Activated CD4-positive, alpha-beta T cell treated with anti-CD3 and anti-CD28 coated beads, Interleukin-2, amount 50 U/mL, for 48 hours (primary cell): ENCODE measurements at regions not wholly inside any gene's neighbourhood (a gene's known extent, or its start where the extent isn't known, plus 50 kb on each side); places are given as distances from the start of the nearest gene placed in this dataset.
A peak's percentile ranks its signal among the peaks of the same experiment; 100 is the strongest.

Experiments
- DNase-seq, 2 experiments: peaks; one replicate each; pipeline ENCODE4 v3.0.0-alpha.2; 2020

DNA sequence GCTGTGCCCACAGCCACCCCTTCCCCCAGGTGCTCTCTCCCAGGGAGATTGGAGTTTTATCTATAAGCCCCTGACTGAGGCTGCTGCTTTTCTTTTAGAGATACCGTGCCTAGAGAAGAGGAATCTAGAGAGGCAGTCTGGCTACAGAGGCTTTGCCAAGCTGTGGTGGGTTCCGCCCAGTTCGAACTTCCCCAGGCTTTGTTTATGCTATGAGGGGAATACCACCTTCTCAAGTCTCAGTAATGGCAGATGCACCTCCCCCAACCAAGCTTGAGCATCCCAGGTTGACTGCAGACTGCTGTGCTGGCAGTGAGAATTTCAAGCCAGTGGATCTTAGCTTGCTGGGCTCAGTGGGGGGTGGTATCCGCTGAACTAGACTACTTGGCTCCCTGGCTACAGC is 157.4 kb downstream of the CAAP1 start:
- no peak for DNase-seq

DNA sequence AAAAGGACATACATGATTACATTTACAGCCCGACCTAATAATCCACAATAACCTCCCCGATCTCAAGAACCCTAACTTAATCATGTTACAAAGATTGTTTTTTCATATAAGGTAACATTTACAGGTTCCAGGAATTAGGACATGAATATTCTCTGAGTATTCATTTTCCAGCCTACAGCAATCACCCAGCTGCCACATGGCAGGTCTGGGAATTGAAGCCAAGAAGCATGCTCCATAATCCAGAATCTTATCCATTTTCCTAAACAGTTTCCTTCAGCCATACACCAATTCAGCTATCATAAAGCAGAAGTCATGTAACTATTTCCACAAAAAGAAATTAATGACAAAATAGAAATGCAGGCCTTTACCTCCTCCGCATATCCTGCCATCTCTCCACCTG is 163.4 kb downstream of the CAAP1 start:
- DNase-seq: no peak

DNA sequence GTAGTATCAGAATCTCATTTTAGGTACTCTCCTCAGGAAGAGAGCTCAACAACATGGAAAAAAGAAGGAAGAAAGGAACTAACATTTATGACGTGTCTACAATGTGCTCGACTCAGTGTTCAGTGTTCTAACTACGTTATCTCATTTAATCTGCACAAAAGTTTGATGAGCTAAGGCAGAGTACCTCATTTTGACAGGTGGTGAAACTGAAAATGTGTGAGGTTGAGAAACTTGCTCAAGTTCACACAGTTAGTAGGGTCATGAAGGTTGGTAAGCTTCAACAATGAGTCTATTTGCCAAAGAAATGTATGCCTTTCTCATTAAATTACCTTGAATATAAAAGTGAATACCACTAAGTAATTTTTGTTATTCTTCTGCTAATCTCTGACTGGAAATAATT is 165.1 kb downstream of the CAAP1 start:
- DNase-seq: no peak

DNA sequence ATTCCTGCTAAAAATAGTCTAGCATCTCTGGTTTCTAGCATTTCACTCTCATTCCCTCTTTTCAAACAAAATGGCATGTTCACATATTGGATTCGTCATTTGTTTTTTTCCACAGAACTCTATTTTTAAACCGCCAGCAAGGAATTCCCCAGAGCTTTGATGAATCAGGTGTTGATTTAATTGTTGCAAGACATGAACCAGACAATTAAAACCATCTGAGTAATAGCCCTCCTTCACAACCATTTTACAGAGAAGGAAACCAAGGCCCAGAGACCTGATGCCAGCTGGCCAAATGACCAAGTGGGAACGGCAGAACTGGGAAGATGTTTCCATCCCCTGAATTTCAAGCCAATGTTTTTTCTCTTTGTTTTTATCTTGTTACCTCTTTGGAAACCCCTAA is 167.0 kb downstream of the CAAP1 start:
- DNase-seq: no peak

DNA sequence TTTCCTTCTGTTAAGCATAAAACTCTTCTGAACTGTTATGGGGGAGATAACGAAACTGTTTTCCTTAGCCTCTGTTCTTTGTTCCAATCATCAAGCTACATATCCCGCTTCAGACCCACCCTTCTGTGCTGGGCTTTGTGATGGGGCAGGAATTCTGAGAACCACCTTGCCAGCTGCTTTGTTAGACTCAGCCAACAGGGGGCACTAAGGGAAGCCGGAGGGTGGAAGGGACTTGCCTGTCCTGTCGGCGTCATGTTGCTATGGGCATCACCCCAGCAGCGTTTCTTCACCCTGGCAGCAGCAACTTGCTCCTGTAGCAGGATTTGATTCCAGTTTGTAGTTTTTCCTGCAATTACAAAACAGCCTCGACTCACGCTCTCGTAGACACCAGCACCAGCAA is 169.1 kb downstream of the CAAP1 start:
- peak; percentile 18 to 29 for DNase-seq

DNA sequence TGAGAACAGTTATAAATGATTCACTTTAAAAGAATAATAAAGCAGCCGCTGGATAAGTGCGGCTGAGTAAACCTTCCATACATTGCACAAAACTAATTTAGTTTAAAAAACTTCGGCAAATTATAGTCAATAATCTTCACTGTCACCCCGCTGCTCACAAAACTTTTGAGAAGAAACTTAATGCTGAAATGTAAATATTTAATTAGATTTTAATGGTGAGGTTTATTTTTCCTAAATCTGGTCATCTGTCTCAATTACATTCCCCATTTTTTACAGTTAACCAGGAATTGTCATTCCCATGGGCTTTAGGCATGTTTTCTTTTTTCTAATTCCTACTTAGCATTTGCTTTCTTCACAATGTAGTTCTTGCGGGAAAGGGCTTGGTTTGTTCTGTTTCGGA is 169.8 kb downstream of the CAAP1 start:
- no peak for DNase-seq

DNA sequence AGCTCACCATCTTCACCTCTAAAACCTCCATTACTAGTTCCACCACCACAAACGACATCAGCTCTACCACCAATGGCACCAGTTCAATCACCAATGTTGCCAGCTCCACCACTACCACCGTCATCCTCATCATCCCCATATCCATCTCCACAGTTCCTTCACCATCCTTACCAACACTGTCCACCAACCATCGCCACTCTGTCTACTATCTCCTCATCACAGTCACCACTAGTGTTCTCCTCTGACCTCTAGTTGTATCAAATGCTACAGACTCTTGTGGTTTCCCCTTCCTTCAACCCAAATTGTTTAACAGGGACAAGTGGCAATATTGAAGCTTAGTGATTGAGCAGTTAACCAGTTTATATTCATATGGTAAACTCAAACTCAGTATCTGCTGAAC is 182.6 kb downstream of the CAAP1 start:
- DNase-seq: no peak

DNA sequence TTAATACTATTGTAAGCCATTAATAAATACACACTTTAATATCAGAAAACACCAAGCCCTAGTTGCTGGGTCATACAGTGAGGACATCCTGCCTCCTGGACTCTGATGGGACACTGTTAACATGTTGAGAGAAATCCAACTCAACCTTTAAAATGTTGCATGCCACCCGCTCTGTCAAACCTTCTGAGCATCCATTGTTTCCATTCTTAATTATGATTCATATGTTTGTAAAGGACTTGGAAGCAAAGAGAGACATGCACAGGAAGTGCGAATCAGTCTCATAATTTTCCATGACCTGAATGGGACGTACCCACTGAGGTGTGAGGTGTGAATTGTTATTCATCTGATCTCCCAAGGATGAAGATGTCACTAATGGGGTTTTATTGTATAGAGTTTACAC is 186.4 kb downstream of the CAAP1 start:
- no peak for DNase-seq

DNA sequence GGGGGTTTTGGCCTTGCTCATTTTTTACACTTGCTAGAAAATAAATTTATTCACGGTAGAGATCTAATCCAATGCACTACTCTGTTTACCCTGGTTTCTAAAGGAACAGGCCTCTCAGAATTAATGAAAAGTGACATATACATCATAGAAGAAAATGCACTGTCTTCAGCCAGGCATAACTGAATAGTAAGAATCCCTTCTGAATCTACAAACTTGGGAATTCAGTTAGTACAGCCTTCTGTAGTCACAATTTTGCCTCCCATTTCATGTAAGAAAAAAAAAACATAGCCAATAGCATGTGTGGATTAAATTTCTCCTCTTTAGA is 197.3 kb downstream of the CAAP1 start:
- DNase-seq: no peak

DNA sequence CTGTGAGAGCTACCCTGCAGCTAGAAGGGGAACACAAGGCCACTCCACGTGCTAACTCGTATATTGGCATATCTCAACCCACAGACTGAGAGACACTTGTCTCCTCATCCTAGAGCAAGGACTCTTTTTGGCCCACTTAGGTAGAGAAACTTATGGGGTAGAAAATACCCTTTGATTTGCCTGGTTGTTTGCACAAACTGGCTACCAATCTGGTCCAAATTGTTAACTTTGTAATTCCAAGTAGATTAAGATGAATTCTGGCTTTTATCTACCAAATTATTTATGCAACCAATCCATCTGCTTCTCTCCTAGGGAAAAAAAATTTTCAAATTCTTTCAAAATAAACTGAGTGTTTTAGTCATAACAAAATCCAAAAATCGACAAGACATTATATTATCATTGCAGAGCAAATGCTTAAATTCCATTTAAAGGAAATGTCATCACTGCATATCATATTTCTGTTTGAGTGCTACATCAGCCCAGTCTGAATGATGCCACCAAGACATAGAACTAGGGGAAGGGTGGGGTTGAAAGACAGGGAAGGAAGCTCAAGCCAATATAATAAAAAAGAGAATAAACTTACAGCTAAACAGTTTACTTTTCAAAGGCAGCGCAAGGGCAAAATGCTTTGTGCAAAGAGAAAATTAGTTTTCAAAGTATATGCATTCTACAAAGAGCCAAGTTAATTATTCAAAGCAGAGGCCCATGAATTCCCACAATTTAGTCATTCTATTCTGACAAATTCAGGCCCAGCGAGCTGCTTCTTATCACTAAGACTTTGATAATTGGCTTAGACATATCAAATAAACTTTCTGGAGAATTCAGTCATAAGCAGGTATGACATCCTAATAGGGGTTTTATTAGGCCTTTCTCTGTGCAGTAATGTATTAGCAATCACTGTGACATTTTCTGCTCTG is 198.0 kb downstream of the CAAP1 start:
- DNase-seq: no peak

DNA sequence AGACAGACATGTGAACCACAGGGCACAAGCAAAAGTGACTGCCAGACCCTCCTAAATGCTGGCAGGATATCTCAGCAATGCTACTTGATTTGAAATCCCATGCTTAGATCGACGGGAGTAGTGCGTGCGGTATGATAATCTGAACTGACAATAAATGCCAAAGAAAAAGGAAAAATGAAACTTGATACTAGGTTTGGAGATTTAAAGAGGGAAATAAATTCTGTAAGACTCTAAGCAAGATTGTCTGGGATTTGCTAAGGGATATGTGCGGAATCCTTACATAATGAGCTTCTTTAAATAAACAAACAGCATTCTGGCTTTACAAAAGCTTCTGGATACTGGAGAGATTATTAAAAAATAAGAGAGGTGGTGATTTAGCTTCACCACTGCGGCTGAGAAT is 203.6 kb downstream of the CAAP1 start:
- DNase-seq: no peak

DNA sequence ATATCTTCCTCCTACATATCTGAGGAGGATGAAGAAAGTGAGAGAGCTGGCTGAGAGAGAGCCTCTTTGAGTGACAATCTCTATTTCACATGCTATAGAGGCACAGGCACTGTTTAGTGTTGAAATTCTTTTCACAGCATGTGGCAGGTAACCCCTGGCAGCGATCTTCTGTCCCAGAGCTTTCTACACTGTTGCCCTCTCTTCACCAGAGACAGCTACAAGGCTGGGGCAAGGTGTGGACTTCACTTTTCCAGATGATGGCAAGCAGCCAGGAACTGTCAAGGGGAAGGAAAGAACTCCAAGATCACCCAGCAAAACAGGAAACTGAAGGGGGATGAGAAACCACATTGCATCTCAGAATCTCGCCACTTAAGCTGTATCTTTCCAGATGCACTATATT is 205.2 kb downstream of the CAAP1 start:
- DNase-seq: no peak

DNA sequence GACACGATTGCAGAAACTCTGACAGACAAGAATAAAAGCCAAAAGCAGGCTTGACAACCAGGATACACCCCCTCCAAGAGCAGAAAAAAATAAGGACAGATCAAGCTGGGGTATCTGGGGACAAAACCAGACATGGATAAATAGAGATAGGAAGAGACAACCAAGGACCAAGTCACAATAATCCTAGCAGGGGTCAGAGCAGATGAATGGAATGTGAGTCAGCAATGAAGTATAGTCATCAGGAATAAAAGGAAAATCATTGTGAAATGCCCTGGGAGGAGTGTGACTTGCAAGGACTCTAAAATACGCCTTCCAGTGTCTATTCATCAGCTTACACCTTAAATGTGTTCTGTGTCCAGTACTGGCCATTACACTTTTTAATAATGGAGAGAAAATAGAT is 206.8 kb downstream of the CAAP1 start:
- no peak for DNase-seq

DNA sequence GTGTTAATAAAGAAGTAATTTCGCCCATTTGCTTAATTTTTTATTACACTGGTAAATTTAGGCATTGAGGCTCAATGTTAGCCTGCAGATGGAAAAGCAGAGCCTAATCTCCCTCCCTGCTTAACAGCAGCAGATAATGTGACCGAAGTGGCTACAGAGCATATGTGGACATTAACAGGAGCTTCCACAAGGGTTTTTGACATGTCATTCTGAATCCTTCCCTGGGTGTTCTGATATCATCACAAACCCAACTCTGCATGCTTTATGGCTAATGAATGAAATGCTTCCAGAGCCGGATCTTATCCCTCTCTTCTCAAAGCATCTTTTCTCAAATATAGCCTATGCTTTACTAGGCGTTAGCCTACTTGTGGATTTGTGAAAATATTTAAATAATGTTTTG is 208.6 kb downstream of the CAAP1 start:
- no peak for DNase-seq

DNA sequence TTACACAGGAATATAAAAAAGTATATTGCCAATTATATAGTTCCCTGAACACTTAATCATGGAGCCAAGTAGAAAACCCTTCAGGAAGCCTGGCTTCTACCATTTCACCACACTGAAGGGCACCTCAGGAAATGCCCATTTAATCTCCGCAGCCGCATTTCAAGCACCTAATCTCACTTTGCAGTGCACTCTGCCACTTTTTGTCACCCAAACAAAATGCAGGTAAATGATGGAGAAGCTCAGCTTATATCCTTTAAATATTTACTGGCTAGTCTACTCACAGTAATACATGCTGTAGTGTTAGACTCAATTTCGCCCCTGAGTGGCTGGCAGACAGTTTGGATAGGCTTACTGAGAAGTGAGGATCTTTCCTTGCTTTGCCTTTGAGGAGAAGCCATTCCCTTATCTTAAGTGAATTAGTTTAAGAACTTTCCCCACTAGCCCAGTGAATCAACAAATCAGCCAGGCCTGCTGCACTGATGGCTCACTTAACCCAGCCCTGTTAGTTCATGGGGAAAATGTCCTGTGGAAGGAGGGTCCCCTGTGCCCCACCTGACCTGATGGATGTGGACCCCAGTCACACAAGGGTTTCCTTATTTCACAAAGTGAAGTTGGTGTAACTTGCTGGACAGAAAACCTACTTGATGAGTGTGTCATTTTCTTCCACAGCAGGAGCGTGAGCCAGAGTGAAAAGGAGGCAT is 209.7 kb downstream of the CAAP1 start:
- DNase-seq: no peak

DNA sequence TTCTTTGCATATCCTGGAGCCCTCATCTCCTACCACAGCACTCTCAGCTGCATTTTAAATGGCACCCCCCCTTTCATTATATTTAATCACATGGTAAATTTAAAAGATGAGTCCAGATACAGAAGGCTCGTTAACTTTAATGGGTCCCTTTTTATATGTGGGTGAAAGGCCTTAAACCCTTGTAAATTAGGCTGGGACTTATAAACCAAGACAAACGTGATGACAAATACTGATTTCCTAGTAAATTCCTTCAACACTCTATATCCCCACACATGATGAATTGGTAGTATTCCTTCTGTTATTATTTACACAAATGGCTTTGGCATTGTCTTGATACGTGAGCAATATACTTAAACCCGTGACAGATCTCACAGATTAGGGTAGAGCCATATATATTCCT is 210.6 kb downstream of the CAAP1 start:
- DNase-seq: no peak

DNA sequence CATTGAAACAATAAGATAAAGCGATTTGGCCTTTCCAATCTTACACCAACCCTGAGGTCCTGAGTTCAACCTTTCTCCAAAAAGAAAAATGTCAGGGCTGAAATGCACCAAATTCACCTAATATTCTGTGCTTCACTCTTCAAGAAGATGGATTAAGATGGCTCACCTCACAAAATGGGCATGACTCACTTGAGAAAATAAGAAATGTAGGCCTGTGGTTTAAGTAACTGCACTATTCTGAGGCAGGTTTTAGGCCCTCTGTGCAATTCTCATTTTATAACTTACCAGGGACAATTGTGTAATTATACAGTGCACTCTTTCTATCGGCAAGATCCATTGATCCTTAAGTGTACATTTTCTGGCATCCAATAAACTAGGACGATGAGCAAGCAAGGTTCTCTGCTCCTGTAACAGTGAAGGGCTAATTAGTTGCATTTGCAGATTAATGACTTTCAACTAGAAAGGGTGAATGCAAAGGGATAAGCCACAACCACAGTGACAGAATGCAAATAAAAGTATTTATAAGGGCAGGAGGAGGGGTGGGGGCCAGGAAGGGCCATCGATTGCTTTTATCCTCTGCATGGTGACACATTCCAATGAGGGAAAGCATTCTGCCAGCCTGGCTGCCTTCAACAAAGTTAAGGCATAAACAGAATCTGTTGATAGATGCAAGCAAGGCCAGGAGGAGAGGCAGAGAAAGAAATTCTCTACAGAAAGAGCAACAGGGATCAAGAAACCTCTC is 214.5 kb downstream of the CAAP1 start:
- no peak for DNase-seq

DNA sequence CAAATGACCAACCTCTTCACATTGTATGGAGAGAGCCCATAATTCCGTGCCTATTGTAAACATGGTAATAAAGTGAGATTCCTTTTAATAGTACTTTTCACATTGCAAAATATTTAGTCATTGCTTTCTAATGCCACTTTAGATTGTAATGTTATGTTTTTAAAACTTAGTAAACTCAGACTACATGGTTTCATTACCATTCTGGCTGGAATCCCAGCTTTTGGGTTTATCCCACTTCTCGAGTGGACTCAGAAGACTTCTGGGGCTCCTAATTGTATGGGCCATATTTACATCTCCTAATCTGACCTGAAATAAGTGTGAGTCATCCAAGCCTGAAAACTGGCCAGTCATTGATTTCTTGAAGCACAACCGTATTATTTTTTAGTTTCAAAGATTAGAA is 217.6 kb downstream of the CAAP1 start:
- no peak for DNase-seq

DNA sequence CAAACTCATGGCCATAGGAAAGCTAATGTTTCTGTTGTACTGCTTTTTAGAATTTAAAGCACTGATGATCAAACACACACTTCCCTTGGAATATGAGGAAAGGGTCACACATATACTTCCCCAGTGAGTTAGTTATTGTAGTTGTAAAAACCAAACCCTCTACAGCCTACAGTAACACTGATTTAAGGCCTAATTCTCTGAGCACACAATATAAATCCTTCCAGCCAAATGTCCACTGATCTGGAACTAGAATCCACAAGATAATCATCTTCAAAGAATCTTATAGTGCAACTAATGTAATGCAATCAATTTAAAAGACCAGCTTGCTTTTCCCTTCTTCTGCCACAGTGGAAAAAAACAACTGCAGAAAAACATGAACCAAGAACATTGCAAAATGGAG is 219.3 kb downstream of the CAAP1 start:
- DNase-seq: no peak

DNA sequence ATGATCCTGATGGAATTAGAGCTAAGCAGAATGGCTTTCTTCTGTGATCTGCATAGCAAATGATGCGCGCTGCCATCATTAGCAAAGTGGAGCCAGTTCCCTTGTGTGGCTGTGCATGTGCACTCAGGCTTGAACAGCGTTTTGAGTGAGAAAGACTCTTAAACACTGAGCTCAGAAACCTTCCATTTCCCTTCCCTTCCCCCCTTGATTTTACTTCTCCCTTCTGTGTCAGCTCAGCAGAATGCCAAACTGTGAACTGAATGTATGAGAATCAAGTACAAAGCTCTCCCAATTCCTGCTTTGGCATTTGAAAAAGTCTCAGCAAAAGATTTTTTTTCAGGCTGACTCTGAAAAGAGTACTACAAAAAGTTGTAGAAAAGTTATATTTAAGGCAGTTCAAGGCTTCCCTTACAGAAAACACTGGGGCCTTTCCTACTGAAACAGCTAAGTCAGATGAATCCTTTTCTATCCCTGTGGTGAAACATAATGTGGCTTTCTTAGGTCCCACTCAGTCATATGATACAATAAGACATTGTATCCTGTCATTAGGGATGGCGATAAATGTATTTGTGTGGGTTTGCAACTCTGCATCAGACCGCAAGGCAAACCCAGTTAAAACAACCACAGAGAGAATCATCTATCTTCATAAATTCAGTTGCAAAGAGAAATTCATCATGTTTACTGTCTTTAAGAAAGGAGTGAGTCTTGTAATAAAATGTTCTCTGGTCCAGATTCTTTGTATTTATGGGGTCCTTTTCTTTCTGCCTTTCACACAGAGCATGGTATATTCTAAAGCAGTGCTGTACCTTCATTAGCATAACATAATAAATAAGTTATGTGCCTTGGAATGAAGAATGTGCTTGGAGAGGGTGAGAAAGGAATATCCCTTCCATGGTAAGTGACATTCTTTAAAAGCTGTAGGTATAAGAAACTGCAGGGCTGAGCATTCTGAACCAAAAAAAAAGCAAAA is 222.6 kb downstream of the CAAP1 start:
- no peak for DNase-seq

DNA sequence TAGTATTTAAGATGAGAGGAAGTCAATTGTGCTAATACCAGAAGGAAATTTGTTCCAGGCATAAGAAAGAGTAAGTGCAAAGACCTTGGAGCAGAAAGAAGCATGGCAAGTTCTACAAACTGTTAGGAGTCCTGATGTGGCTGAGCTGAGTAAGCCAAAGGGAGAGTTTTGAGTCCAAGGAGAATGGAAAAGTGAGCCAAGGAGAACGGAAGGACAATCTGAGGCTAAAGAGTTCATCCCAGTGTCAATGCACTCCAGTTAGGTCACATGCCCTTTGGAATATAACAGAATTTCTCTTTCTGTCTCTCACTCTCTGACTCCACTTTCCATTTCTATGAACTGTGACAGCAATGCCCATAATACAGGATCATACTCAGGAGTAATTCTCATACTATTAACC is 224.7 kb downstream of the CAAP1 start:
- DNase-seq: no peak

DNA sequence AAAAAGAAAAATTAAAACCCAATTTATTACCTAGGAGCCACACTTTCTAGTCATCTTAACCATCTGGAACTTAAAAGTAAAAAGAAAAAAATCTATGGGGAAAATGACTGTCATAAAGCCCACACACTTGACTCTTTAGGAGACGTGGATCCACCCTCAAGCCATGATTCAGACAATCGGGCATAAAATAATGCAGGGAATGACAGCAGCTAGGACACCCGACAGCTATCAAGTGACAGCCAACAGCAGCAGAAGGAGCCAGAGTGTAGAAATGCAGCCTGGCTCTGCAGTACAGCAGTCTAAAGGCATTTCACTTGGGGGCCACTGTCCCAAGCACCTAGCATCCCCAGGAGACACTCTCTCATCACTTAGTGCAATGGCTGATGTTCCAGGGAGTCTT is 226.9 kb downstream of the CAAP1 start:
- DNase-seq: no peak
